ENCODE measurements at regions not wholly inside any gene's neighbourhood (a gene's known extent, or its start where the extent isn't known, plus 50 kb on each side); places are given as distances from the start of the nearest gene placed in this dataset.

GRCh38 chr1:96989302-96989701, 267.7 kb downstream of the PTBP2 start:
- Histone ChIP-seq H3K36me3 (no peaks in the 10 kb centered on the region), H3K27me3 (no peaks in the 10 kb centered on the region), H3K4me1 (no peaks in the 10 kb centered on the region), H3K9me3 (no peaks in the 10 kb centered on the region), H3K4me3 (no peak overlapping the region), H3K27ac (no peak overlapping the region)
- intact Hi-C loops (cut with DNase I): no loop called here
- no peak for FAIRE-seq
- ATAC-seq: no peak
- DNase-seq: no peak
- TF ChIP-seq, protein P1, sequence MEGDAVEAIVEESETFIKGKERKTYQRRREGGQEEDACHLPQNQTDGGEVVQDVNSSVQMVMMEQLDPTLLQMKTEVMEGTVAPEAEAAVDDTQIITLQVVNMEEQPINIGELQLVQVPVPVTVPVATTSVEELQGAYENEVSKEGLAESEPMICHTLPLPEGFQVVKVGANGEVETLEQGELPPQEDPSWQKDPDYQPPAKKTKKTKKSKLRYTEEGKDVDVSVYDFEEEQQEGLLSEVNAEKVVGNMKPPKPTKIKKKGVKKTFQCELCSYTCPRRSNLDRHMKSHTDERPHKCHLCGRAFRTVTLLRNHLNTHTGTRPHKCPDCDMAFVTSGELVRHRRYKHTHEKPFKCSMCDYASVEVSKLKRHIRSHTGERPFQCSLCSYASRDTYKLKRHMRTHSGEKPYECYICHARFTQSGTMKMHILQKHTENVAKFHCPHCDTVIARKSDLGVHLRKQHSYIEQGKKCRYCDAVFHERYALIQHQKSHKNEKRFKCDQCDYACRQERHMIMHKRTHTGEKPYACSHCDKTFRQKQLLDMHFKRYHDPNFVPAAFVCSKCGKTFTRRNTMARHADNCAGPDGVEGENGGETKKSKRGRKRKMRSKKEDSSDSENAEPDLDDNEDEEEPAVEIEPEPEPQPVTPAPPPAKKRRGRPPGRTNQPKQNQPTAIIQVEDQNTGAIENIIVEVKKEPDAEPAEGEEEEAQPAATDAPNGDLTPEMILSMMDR (IDR thresholded peaks at IDR 0.05): no peak
- 53 to 60% methylated on average over 2 of the region's 2 CpGs for WGBS, 2 donors

DNA sequence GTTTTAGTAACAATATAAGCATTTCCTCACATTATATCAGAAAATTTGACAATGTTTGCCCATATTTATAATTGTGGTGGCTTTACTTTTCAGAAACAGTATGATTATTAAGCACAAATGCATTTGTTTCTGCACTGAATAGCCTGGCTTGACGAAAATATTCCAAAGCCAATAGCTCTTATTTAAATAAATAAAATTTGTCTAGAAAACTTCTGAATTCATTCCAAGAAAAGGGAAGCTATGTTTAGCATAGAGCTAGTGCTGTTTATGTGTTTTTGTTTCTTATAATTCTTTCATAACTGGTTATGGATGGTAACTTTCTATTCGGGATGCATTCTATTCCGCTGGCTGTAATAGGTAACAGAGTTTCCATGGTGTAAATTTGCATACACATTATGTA, 268.6 kb downstream of the PTBP2 start:
- H3K4me3 ChIP-seq: no peak overlapping the region
- DNase-seq (no peak), ATAC-seq (no peak), FAIRE-seq (no peak)
- H3K9me3 ChIP-seq: no peaks in the 10 kb centered on the region
- intact Hi-C loops (cut with DNase I): no loop called here
- TF ChIP-seq, protein P1 (IDR thresholded peaks at IDR 0.05): no peak
- no peaks in the 10 kb centered on the region for H3K4me1 ChIP-seq
- H3K36me3 ChIP-seq: no peaks in the 10 kb centered on the region
- WGBS, 2 donors: 76 to 80% methylated on average over 3 of the region's 3 CpGs
- no peaks in the 10 kb centered on the region for H3K27me3 ChIP-seq
- no peak overlapping the region for H3K27ac ChIP-seq

GRCh38 chr1:96991261-96991660, 269.7 kb downstream of the PTBP2 start:
- Histone ChIP-seq H3K9me3 (no peaks in the 10 kb centered on the region), H3K4me1 (no peaks in the 10 kb centered on the region), H3K27ac (no peak overlapping the region), H3K4me3 (no peak overlapping the region), H3K36me3 (no peaks in the 10 kb centered on the region), H3K27me3 (no peaks in the 10 kb centered on the region)
- intact Hi-C loops (cut with DNase I): no loop called here
- no peak for FAIRE-seq
- WGBS, 2 donors: 69 to 71% methylated on average over 1 of the region's 1 CpG
- no peak for DNase-seq
- ATAC-seq: no peak
- TF ChIP-seq, protein P1 (IDR thresholded peaks at IDR 0.05): no peak

DNA sequence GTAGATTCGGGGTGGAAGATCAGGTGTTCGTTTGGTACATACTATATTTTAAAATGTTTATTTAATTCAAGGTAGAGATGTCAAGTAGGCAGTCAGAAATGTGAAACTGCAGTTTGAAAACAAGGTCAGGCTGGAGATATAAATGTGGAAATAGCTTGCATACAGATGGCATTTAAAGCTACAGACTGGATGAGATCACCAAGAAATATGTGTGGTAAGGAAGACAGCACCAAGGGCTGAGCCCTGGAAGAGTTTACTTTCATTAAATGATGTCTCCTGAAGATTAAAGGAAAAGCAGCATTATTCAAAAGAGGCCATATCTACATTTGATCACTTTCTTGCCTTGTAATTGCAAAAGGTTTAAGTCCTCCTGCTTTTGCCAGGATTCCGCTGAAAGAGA, 271.3 kb downstream of the PTBP2 start:
- no peaks in the 10 kb centered on the region for H3K27me3 ChIP-seq
- intact Hi-C loops (cut with DNase I): no loop called here
- DNase-seq: no peak
- H3K9me3 ChIP-seq: no peaks in the 10 kb centered on the region
- FAIRE-seq: no peak
- no peak for ATAC-seq
- H3K27ac ChIP-seq: no peak overlapping the region
- H3K4me1 ChIP-seq: no peaks in the 10 kb centered on the region
- no peak overlapping the region for H3K4me3 ChIP-seq
- H3K36me3 ChIP-seq: no peaks in the 10 kb centered on the region
- TF ChIP-seq, protein P1 (IDR thresholded peaks at IDR 0.05): no peak
- WGBS, 2 donors: 71 to 78% methylated on average over 3 of the region's 3 CpGs

DNA sequence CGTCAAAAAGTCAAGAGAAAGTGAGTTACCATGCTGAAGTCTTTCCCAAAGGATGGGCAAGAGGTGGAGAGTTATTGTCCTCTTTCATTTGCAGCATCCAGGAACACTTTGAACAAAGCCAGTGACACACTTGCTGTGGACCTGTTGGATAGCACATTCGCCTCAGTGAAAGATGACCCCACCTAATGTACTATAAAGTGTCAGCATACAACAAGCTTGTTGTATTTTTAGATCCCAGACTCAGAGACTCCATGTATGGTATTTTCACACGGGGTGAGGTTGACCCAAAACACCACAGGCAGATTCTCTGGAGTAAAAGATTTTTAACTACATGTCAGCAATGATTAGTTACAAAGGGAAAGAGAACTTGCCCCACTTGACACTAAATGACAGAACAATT, 273.8 kb downstream of the PTBP2 start:
- Histone ChIP-seq H3K4me1 (no peaks in the 10 kb centered on the region), H3K4me3 (no peak overlapping the region), H3K36me3 (no peaks in the 10 kb centered on the region), H3K27ac (no peak overlapping the region), H3K9me3 (no peaks in the 10 kb centered on the region), H3K27me3 (no peaks in the 10 kb centered on the region)
- intact Hi-C loops (cut with DNase I): no loop called here
- TF ChIP-seq, protein P1 (IDR thresholded peaks at IDR 0.05): no peak
- ATAC-seq (no peak), DNase-seq (no peak), FAIRE-seq (no peak)
- WGBS, 2 donors: 53 to 58% methylated on average over 3 of the region's 3 CpGs

All from pancreas (tissue), 10 donors.